ENCODE measurements at regions not wholly inside any gene's neighbourhood (a gene's known extent, or its start where the extent isn't known, plus 50 kb on each side); places are given as distances from the start of the nearest gene placed in this dataset.
"Not testable (repeated sequence)": the region's sequence is repeated elsewhere in the genome, so short reads cannot be mapped to it uniquely, and the experiment has no call there.

- DNase-seq (ENCODE audit: low read depth in 2 of 2), result no peak
Observed at GRCh38 chr4:128566693-128567092, 242.8 kb upstream of the JADE1 start.

GRCh38 chr4:128565565-128566186, 243.8 kb upstream of the JADE1 start:
- no peak for DNase-seq (ENCODE audit: low read depth in 2 of 2)

GRCh38 chr4:128565054-128565453, 244.4 kb upstream of the JADE1 start:
- DNase-seq (ENCODE audit: low read depth in 2 of 2), result no peak

- no peak for DNase-seq (ENCODE audit: low read depth in 2 of 2)
Observed at GRCh38 chr4:128564081-128564630, 245.3 kb upstream of the JADE1 start.

- DNase-seq (ENCODE audit: low read depth in 2 of 2), result no peak
Observed at GRCh38 chr4:128560754-128561495, 248.6 kb upstream of the JADE1 start.

GRCh38 chr4:128558896-128559679, 250.4 kb upstream of the JADE1 start:
- no peak for DNase-seq (ENCODE audit: low read depth in 2 of 2)

- no peak for DNase-seq (ENCODE audit: low read depth in 2 of 2)
Observed at GRCh38 chr4:128556756-128557155, 252.7 kb upstream of the JADE1 start.

- no peak for DNase-seq (ENCODE audit: low read depth in 2 of 2)
Observed at GRCh38 chr4:128553686-128554515, 255.6 kb upstream of the JADE1 start.

- DNase-seq (ENCODE audit: low read depth in 2 of 2), result no peak
Observed at GRCh38 chr4:128552586-128552907, 257.0 kb upstream of the JADE1 start.

- no peak for DNase-seq (ENCODE audit: low read depth in 2 of 2)
Observed at GRCh38 chr4:128551280-128551679, 258.2 kb upstream of the JADE1 start.

- no peak for DNase-seq (ENCODE audit: low read depth in 2 of 2)
Observed at GRCh38 chr4:128550060-128550459, 259.4 kb upstream of the JADE1 start.

- DNase-seq (ENCODE audit: low read depth in 2 of 2), result no peak
Observed at GRCh38 chr4:128549636-128550035, 259.9 kb upstream of the JADE1 start.

GRCh38 chr4:128548381-128548780, 260.8 kb upstream of the PGRMC2 start:
- DNase-seq (ENCODE audit: low read depth in 2 of 2), result no peak

GRCh38 chr4:128544272-128544671, 256.7 kb upstream of the PGRMC2 start:
- DNase-seq (ENCODE audit: low read depth in 2 of 2), result no peak

- DNase-seq (ENCODE audit: low read depth in 2 of 2), result no peak
Observed at GRCh38 chr4:128543696-128544095, 256.1 kb upstream of the PGRMC2 start.

GRCh38 chr4:128542047-128542446, 254.4 kb upstream of the PGRMC2 start:
- DNase-seq (ENCODE audit: low read depth in 2 of 2), result no peak

GRCh38 chr4:128540122-128540521, 252.5 kb upstream of the PGRMC2 start:
- DNase-seq (ENCODE audit: low read depth in 2 of 2), result no peak

- no peak for DNase-seq (ENCODE audit: low read depth in 2 of 2)
Observed at GRCh38 chr4:128538111-128538882, 250.7 kb upstream of the PGRMC2 start.

- no peak for DNase-seq (ENCODE audit: low read depth in 2 of 2)
Observed at GRCh38 chr4:128536746-128537145, 249.1 kb upstream of the PGRMC2 start.

GRCh38 chr4:128535510-128535909, 247.9 kb upstream of the PGRMC2 start:
- DNase-seq (ENCODE audit: low read depth in 2 of 2), result not testable (repeated sequence)
